Right renal pelvis (tissue), 4 donors: ENCODE measurements at regions not wholly inside any gene's neighbourhood (a gene's known extent, or its start where the extent isn't known, plus 50 kb on each side); places are given as distances from the start of the nearest gene placed in this dataset.
"Not testable (repeated sequence)": the region's sequence is repeated elsewhere in the genome, so short reads cannot be mapped to it uniquely, and the experiment has no call there.

Experiments used
- DNase-seq, 4 donors: peaks; one replicate each; pipeline ENCODE4 v3.0.0-alpha.2; 2013; ENCODE audit warnings: low read depth in 4 of 4, low spot score in 3 of 4, missing footprints in 1 of 4

DNA sequence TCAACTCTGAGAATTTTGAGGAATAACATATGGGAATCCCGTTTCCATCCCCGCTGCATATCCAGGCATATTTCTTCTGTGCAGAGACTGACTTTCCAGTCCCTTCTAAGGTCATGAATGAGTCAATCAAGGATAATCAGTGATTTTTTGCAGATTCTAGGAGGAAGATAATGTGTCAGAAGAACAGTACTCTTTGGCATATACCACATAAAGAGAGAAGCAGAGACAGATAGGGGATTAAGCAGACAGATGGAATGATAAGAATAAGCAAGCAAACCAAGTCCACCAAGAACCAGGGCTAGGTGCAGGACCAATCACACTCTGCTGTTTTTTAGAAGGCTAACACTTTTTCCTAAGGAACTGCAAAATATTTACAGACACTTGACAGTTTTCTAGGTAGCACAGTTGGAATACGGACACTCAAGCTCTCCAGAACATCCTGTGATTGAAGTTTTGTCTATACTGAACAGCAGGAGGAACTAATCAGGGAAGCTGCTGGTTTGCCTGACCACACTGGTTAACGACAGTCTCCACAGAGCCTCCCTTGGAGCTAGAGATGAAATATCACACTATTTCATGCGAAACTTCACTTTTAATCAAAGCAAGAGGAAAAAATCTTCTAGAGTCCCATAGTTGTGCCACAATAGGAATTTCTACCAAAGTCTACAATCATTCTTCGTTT, 450.0 kb upstream of the KCNMB2 start:
- DNase-seq = no peak

DNA sequence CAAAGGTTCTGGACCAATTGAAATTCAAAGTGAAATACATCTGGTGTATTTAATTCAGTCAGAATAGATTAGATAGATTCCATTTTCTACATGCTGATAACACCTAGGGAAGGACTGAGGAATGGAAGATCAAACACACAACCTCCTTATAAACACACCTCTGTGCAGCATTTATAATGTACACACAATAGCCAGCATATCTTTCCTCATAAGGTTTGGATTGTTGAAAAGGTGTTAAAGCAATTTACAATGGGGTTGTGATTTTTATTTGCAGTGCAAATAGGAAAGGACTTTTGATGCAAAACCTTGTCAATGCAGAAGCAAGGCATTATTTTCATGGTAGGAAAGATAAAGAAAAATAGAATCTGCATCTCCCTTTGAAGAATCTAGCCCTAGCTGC, 448.9 kb upstream of the KCNMB2 start:
- no peak for DNase-seq

DNA sequence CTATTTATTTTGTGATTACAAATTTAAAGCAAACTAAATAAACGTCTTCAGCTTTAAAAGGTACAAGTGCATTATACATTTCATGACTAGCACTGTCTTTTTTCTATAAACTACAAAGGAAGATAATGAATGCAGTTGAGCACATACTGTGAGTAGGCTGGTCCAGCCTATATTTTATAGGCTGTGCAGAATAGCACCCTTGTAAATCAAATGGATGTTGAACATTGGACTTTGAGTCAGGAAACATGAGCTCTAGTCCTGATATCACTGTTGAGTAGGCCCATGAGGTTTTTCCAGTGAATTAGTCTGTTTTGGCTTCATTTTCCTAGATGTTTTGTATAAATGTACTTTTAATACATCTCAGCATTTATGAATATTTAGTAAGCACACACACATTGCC, 447.3 kb upstream of the KCNMB2 start:
- no peak for DNase-seq

DNA sequence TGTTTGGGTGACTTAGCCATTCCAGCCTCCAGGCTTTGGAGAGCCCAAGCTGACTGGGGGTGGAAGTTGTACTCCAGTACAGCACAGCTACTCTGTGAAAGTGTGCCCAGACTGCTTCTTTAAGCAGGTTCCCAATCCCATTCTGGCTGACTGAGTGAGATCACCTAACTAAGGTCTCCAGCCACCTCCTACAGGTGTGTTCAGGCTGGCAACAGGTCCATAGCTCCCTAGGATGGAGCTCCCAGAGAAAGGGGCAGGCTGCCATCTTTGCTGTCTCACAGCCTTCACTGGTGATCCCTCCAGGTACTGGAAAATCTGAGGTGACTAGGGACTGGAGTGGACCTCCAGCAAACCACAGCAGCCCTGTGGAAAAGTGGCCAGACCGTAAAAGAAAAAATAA, 445.3 kb upstream of the KCNMB2 start:
- DNase-seq = no peak

DNA sequence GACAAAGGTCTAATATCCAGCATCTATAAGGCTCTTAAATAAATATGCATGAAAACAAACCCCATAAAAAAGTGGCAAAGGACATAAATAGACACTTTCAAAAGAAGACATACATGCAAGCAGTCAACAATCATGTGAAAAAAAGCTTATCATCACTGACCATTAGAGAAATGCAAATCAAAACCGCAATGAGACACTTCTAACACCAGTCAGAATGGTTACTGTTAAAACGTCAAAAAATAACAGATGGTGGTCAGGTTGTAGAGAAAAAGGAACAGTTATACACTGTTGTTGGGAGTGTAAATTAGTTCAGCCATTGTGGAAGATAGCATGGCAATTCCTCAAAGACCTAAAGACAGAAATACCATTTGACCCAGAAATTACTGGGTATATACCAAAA, 440.7 kb upstream of the KCNMB2 start:
- DNase-seq = no peak

DNA sequence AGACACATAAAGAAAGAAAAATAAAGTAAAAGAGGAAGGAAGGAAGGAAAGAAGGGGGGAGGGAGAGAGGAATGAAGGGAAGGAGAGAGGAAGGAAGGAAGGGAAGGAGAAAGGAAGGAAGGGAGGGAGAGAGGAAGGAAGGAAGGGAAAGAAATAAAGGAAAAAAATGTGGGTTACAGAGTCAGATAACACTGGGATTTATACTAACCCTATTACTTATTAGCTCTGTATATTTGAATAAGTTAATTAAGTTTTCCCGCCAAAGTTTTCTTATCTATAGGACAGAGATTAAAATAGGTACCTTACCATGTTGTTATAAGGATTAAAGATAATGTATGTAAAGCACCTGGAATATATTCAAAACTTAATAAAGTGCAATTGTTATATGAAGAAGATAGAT, 439.3 kb upstream of the KCNMB2 start:
- DNase-seq = no peak

DNA sequence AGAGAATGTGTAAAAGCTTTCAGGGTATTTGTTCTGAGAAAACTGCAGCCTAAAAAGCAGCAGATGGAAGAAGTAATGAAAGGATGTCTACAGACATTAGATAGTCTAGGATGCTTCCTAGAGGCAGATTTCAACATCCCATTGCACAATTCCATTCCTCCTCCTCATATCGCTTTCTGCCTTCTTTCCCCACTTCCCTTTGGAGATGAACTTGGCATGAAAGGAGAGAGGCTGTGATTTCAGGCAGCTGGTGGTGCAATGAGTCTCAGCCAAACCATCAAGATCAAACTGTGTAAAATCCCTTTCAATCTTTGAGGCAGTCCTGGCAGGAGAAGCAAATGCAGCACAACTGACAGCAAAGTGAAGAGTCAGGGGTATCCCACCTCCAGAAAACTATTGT, 438.7 kb upstream of the KCNMB2 start:
- DNase-seq = no peak

DNA sequence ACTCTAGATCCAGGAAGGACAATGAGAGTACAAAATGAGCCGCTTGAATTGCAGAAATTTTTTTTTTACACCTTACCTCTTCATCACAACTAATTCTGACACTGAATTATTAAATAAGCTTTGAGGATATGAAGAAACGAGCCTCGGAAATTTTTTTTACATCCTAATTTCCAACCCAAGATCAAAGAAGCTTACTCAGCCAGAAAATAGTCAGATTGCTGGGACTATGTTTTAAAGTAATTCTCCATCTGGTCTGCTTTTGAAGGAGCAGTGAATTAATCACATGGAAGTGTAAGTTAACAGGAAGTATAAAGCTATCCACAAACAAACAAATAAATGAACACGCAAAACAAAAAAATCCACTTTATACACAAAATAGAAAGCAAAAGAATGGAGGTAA, 437.0 kb upstream of the KCNMB2 start:
- DNase-seq = no peak

DNA sequence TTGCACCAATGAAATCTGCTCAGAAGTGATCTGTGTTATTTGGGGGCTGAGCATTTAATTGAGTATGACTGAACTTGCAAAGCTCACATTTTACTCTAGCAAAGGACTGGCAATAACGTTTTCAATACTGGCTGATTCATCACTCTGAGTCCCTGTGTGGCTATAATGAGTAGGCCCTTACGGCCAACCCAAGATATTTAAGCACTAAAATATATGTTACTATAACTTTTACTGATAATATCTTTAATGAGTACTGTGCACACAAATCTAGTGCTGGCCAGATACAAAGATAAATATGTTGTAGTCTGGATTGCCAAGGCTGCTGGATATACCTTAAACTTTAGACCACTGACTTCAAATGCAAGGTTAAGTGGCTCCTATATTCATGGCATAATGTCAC, 436.4 kb upstream of the KCNMB2 start:
- no peak for DNase-seq

DNA sequence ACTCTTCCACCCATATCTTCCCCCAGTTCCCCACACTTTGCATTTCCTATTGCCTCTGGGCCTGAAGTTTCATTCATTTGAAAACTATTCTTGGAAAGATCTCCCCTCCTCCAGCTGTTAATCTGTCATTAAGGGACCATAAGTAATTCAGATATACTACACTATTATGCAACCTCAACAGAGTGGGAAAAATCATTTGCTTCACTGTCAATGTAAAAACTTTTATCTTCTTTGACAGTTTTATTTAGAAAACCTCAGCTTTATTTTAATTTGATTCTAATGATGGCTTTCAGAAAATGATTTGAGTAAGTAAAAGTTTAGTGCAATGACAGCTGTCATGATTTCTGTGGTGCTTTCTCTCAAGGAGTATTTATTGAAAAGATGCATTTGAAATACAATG, 435.3 kb upstream of the KCNMB2 start:
- DNase-seq = no peak

DNA sequence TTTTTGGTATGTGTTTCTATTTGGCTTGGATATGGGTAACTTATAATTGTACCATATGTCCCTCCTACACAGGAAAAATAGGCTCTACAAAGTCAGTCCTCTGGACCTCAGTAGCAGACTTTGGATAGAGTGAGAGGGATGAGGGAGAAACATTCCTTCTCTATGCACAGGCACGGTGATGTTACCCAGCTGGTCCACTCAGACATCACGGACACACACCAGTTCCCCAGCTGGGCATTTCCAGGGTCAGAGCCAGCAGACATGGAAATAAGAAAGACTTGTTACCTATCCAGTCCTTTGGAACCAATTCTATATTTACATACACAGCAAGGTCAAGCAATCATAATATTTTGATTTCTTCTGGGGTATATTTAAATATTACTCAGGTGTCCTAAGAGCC, 433.1 kb upstream of the KCNMB2 start:
- no peak for DNase-seq

DNA sequence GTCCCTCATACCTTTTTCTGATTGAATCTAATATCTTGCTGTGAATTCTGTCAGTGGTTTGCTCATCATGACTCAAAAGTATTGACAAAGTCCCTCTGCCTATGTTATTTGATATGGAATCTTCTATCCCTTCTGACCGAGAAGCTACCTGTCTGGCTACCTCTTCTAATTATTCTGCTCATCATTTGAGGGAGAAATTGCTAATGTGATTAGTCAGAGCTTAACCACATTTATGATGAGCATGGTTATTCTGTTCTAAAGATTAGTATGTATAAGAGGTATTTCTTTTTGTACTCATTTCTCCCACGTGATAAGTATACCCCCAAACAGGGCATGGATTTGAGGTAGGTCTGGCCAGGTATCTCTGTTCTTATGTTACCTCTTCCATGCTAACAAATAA, 428.4 kb upstream of the KCNMB2 start:
- no peak for DNase-seq

DNA sequence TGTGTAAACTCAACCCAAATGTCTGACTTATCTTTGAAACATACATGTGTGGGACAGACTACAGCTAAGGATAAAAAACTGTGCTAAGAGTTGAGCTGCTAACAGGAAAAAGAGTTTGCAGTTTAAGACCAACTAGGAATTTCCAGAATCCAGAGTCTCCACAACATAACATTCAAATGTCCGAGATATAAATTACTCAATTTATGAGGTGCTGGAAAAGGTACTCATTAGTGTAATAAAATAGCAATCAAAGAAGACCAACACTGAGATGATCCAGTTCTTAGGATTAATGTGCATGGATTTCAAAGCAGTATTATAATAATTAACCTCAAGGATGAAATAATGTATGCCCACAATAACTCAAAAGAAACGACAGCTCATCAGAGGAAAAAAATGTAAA, 426.5 kb upstream of the KCNMB2 start:
- DNase-seq = no peak

DNA sequence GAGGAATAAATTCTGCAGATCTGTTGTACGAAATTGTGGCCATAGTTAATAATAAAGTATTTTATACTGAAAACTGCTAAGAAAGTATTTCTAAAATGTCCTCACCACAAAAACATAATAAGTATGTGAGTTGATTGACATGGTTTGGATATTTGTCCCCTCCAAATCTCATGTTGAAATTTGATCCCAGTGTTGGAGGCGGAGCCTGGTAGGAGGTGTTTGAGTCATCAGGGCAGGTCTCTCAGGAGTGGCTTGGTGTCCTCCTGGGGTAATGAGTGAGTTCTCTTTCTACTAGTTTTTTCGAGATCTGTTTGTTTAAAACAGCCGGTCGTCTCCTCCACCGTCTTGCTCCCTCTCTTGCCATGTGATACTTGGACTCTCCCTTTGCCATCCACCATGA, 424.1 kb upstream of the KCNMB2 start:
- no peak for DNase-seq

DNA sequence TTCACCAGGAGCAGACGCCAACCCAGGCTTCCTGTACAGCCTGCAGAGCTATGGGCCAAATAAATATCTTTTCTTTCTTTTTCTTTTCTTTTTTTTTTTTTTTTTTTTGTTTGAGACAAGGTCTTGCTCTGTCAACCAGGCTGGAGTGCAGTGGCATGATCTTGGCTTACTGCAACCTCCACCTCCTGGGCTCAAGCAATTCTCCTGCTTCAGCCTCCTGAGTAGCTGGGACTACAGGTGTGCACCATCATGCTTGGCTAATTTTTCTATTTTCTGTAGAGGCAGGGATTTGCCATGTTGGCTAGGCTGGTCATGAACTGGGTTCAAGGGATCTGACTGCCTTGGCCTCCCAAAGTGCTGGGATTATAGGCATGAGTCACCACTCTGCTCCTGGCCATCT, 423.7 kb upstream of the KCNMB2 start:
- DNase-seq = not testable (repeated sequence)

DNA sequence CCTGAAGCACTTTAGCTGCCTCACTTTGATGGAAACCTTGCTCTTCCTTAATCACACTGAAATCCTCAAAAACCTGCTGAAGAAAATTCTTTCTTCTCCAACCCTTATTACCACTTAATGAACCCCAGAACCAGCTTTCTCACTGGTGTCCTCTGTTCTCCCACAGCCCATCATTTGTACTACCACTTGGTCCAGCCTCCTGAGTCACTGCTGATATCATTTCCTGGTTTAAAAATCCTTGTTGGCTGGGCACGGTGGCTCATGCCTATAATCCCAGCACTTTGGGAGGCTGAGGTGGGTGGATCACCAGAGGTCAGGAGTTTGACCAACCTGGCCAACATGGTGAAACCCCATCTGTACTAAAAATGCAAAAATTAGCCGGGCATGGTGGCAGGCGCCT, 418.6 kb upstream of the KCNMB2 start:
- no peak for DNase-seq

DNA sequence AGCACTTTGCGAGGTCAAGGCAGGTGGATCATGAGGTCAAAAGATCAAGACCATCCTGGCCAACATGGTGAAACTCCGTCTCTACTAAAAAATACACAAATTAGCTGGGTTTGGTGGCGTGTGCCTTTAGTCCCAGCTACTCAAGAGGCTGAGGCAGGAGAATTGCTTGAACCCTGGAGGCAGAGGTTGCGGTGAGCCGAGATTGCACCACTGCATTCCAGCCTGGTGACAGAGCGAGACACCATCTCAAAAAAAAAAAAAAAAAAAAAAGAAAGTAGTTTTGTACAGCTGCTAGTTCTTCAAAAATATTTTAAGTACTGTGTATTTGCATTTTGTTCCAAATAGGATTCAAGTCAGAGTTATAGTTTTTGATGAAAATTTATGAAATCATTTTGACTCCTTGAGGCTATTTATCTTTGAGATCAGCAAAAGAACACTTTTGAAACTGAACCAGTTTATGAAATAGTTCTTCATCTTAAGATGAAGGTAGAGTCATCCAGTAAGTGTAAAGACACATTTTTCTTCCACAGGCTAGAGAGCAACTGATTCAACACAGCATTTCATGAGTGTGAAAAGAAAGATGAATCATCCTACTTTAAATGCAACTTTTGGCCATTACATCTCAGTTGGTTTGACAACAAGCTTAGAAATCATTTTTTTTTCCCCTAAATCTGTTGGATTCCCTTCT, 416.5 kb upstream of the KCNMB2 start:
- DNase-seq = not testable (repeated sequence)

DNA sequence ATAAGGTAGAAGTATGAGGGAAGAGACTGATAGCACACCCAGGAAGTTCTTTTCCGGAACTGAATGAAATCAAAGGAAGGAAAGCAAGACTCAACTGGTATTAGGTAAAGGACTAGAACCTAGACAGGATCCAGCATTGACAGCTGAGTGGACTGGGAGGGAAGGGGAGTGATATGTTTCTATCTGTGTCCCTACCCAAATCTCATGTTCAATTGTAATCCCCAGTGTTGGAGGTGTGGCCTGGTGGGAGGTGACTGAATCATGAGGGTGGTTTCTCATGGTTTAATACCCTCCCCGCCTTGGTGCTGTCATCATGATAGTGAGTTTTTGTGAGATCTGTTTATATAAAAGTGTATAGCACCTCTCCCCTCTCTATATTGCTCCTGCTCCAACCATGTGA, 415.9 kb upstream of the KCNMB2 start:
- DNase-seq = no peak

DNA sequence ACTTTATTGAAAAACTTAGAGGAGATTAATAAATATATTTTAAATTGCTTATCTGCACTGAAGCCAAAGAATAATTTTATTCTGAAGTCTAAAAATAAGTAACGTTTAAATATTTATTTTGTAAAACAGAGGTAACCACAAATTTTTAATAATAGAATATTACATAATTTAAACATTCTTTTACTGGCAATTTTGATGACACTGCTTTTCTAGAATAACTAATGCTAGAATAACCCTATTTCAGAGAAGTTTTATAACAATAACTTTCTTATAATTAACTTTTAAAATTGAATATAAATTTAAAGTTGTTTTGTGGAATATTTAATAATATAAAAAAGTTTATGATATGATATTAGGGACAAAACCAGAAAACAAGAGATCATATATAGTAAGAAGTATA, 409.6 kb upstream of the KCNMB2 start:
- no peak for DNase-seq

DNA sequence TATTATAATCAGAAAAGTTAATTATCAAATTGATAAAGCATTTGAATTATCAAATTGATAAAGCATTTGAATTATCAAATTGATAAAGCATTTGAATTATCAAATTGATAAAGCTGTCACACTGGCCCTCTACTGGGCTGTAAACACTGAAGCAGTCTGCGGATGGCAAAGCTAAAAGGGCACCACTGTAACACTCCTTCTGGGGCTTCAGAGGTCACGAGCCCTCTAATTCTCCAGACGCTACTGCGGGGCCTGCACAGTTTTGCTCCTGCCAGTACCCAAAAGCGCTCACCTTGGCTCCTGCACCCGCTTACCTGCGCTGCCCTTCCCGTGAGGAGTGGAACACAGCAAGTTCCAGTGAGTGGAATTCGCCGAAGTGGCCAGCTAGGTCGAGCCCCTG, 409.0 kb upstream of the KCNMB2 start:
- DNase-seq = no peak

DNA sequence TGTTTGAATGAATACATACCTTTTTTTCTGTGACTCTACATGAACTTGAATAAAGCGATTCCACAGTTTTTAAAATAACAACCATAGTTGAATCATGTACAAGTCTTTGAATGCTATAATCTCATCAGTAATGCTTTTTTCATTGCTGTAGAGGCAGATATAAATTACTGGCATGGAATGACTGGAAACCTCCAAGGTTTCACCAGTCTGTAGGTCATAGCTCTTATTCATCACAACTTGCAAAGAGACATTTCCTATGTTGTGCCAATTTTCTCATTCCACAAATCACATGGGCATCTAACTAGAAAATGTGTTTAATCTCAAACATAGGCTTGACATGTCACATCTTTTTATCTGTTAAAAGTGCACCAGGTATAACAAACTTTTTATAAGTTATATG, 407.1 kb upstream of the KCNMB2 start:
- DNase-seq = no peak

DNA sequence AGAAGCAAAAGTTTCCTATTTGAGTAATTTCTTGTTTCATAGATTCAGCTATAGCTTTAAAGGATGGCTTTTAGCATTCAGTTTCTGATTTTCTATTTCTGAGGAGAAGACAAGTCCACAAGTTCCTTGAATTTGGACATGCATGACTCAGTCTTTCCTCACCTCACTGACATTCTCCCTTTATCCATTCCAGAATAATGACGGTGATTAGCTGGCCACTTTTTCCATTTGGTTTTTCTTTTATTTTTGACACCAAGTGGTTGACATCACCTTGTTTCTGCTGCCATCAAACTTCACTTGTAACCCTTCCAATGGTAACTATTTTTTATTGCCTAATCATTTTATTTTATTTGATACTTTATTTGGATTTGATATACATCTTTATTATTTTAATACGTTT, 404.4 kb upstream of the KCNMB2 start:
- DNase-seq = no peak

DNA sequence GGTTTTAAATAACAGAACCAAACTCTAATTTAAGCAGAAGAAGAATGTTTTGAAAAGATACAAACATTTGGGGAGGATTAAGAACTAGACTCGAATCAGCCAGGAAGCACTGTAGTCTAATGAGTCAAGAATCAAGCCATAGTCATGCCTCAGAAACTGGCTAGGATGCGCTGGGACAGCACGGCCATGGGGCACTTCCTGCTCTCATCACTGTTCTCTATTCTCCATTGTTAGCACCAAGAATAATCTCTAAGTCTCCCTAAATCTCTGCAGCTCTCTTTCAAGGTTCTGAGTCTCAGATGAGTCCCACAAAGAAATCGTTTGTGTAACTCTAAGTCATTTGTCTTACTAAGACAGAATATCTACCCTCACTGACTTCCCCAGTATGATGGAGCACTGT, 399.0 kb upstream of the KCNMB2 start:
- DNase-seq = no peak
